ENCODE measurements at regions not wholly inside any gene's neighbourhood (a gene's known extent, or its start where the extent isn't known, plus 50 kb on each side); places are given as distances from the start of the nearest gene placed in this dataset.

- no peak for DNase-seq (ENCODE audit: extremely low read depth in 1 of 2, low read depth in 1 of 2)
These were observed 123.6 kb downstream of the PRLHR start for GRCh38 chr10:118471863-118472262.

- DNase-seq (ENCODE audit: extremely low read depth in 1 of 2, low read depth in 1 of 2): no peak
These were observed 125.0 kb downstream of the PRLHR start for GRCh38 chr10:118470470-118470869.

- no peak for DNase-seq (ENCODE audit: extremely low read depth in 1 of 2, low read depth in 1 of 2)
These were observed 125.1 kb upstream of the FAM204A start for GRCh38 chr10:118467200-118467599.

GRCh38 chr10:118465300-118465874, 123.3 kb upstream of the FAM204A start:
- no peak for DNase-seq (ENCODE audit: extremely low read depth in 1 of 2, low read depth in 1 of 2)

GRCh38 chr10:118463740-118464139, 121.6 kb upstream of the FAM204A start:
- DNase-seq (ENCODE audit: extremely low read depth in 1 of 2, low read depth in 1 of 2): no peak

GRCh38 chr10:118462401-118462800, 120.3 kb upstream of the FAM204A start:
- DNase-seq (ENCODE audit: extremely low read depth in 1 of 2, low read depth in 1 of 2): no peak

GRCh38 chr10:118459642-118460193, 117.6 kb upstream of the FAM204A start:
- peak; percentile 7 to 25 for DNase-seq (ENCODE audit: extremely low read depth in 1 of 2, low read depth in 1 of 2)

GRCh38 chr10:118458957-118459641, 117.0 kb upstream of the FAM204A start:
- no peak for DNase-seq (ENCODE audit: extremely low read depth in 1 of 2, low read depth in 1 of 2)

- DNase-seq (ENCODE audit: extremely low read depth in 1 of 2, low read depth in 1 of 2): no peak
These were observed 115.8 kb upstream of the FAM204A start for GRCh38 chr10:118457824-118458428.

- DNase-seq (ENCODE audit: extremely low read depth in 1 of 2, low read depth in 1 of 2): no peak
These were observed 113.1 kb upstream of the FAM204A start for GRCh38 chr10:118455181-118455695.

- DNase-seq (ENCODE audit: extremely low read depth in 1 of 2, low read depth in 1 of 2): no peak
These were observed 112.1 kb upstream of the FAM204A start for GRCh38 chr10:118454211-118454610.

GRCh38 chr10:118452098-118452497, 110.0 kb upstream of the FAM204A start:
- DNase-seq (ENCODE audit: extremely low read depth in 1 of 2, low read depth in 1 of 2): no peak

GRCh38 chr10:118449521-118449920, 107.4 kb upstream of the FAM204A start:
- DNase-seq (ENCODE audit: extremely low read depth in 1 of 2, low read depth in 1 of 2): no peak

- DNase-seq (ENCODE audit: extremely low read depth in 1 of 2, low read depth in 1 of 2): no peak
These were observed 106.6 kb upstream of the FAM204A start for GRCh38 chr10:118448744-118449143.

GRCh38 chr10:118447478-118448270, 105.5 kb upstream of the FAM204A start:
- no peak for DNase-seq (ENCODE audit: extremely low read depth in 1 of 2, low read depth in 1 of 2)

GRCh38 chr10:118445535-118445934, 103.4 kb upstream of the FAM204A start:
- no peak for DNase-seq (ENCODE audit: extremely low read depth in 1 of 2, low read depth in 1 of 2)

- DNase-seq (ENCODE audit: extremely low read depth in 1 of 2, low read depth in 1 of 2): no peak
These were observed 101.9 kb upstream of the FAM204A start for GRCh38 chr10:118444069-118444468.

- DNase-seq (ENCODE audit: extremely low read depth in 1 of 2, low read depth in 1 of 2): no peak
These were observed 99.9 kb upstream of the FAM204A start for GRCh38 chr10:118442032-118442431.

- DNase-seq (ENCODE audit: extremely low read depth in 1 of 2, low read depth in 1 of 2): no peak
These were observed 97.7 kb upstream of the FAM204A start for GRCh38 chr10:118439824-118440223.

- no peak for DNase-seq (ENCODE audit: extremely low read depth in 1 of 2, low read depth in 1 of 2)
These were observed 94.6 kb upstream of the FAM204A start for GRCh38 chr10:118436742-118437141.

GRCh38 chr10:118430190-118430589, 88.1 kb upstream of the FAM204A start:
- DNase-seq (ENCODE audit: extremely low read depth in 1 of 2, low read depth in 1 of 2): no peak

Measured in stimulated activated CD8-positive, alpha-beta memory T cell treated with anti-CD3 and anti-CD28 coated beads, Interleukin-7, amount 100 ng/mL, for 48 hours (primary cell).